ENCODE measurements at regions not wholly inside any gene's neighbourhood (a gene's known extent, or its start where the extent isn't known, plus 50 kb on each side); places are given as distances from the start of the nearest gene placed in this dataset.

DNA sequence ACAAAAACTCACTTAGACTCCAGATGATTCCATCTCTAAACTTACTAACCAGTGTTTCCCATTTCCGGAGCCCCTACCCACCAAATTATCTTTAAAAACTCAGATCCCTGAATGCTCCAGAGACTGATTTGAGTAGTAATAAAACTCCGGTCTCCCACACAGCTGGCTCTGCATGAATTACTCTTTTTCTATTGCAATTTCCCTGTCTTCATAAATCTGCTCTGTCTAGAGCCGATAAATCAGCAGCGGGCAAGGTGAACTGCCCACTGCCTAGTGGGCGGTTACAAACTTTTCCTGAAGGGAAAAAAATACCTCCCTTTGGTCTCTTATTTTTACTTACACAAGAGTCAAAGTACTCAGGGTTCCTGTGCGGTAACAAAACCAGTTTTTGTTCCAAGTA lies 624.4 kb upstream of the RORB start:
- intact Hi-C loops (cut with DNase I; ENCODE audit: low total_unique reads): no loop called here
- TF ChIP-seq CTCF (IDR thresholded peaks at IDR 0.05 in 4 of 5, conservative IDR thresholded peaks at IDR 0.05 in 1 of 5): no peak
- no peak for TF ChIP-seq POLR2A (IDR thresholded peaks at IDR 0.05)
- Histone ChIP-seq H3K4me3 (no peak overlapping the region), H3K27me3 (no peaks in the 10 kb centered on the region), H3K9me3 (no peaks in the 10 kb centered on the region), H3K4me1 (no peaks in the 10 kb centered on the region), H3K27ac (no peak overlapping the region), H3K36me3 (no peaks in the 10 kb centered on the region)
- DNase-seq (no peak), ATAC-seq (no peak)
- in situ Hi-C loops (cut with MboI; ENCODE audit: low sequenced_read_pairs in 4 of 4): no loop called here

GRCh38 chr9:73880101-73880500 lies 617.0 kb upstream of the RORB start:
- in situ Hi-C loops (cut with MboI; ENCODE audit: low sequenced_read_pairs in 4 of 4): no loop called here
- no peaks in the 10 kb centered on the region for H3K27me3 ChIP-seq
- H3K4me3 ChIP-seq: no peak overlapping the region
- no peaks in the 10 kb centered on the region for H3K9me3 ChIP-seq
- intact Hi-C loops (cut with DNase I; ENCODE audit: low total_unique reads): no loop called here
- DNase-seq (no peak), ATAC-seq (no peak)
- no peaks in the 10 kb centered on the region for H3K36me3 ChIP-seq
- no peaks in the 10 kb centered on the region for H3K4me1 ChIP-seq
- H3K27ac ChIP-seq: no peak overlapping the region
- TF ChIP-seq CTCF (IDR thresholded peaks at IDR 0.05 in 4 of 5, conservative IDR thresholded peaks at IDR 0.05 in 1 of 5) (no peak), POLR2A (IDR thresholded peaks at IDR 0.05) (no peak)

- no peaks in the 10 kb centered on the region for H3K27me3 ChIP-seq
- no peaks in the 10 kb centered on the region for H3K4me1 ChIP-seq
- no peak overlapping the region for H3K27ac ChIP-seq
- DNase-seq: no peak
- H3K36me3 ChIP-seq: no peaks in the 10 kb centered on the region
- no peak for ATAC-seq
- TF ChIP-seq CTCF (IDR thresholded peaks at IDR 0.05 in 4 of 5, conservative IDR thresholded peaks at IDR 0.05 in 1 of 5) (no peak), POLR2A (IDR thresholded peaks at IDR 0.05) (no peak)
- intact Hi-C loops (cut with DNase I; ENCODE audit: low total_unique reads) (no loop called here), in situ Hi-C loops (cut with MboI; ENCODE audit: low sequenced_read_pairs in 4 of 4) (no loop called here)
- no peaks in the 10 kb centered on the region for H3K9me3 ChIP-seq
- H3K4me3 ChIP-seq: no peak overlapping the region
Observed at GRCh38 chr9:73889023-73889422, 608.1 kb upstream of the RORB start.

DNA sequence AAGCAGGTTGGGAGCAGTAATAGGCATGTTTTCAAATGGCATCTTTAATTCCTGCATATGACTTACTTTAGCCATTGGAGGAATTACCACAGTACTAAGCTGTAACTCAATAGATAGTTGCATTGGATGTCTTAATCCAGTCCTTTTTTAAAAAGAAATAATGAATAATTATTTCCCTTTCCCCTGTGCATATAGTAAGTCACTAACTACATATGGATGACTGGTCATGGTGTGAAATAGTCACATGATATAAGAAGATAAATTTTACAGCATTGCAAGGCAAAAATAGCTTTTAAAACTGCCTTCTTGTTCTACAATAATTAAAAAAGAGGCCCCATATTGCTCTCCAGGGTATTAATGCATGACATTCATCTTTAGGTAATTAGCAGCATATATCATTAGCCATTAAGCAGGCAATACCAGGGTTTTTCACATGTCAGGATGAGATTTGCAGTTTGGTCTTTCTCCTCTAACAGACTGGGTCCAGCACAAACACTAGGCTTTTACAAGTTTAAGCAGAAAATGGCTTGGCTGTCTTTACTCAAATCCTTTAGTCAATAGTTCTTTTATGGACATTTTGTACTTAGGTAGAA lies 606.4 kb upstream of the RORB start:
- TF ChIP-seq POLR2A (IDR thresholded peaks at IDR 0.05): no peak
- TF ChIP-seq CTCF (IDR thresholded peaks at IDR 0.05 in 4 of 5, conservative IDR thresholded peaks at IDR 0.05 in 1 of 5): no peak
- no peaks in the 10 kb centered on the region for H3K27me3 ChIP-seq
- H3K36me3 ChIP-seq: no peaks in the 10 kb centered on the region
- H3K9me3 ChIP-seq: no peaks in the 10 kb centered on the region
- H3K4me1 ChIP-seq: no peaks in the 10 kb centered on the region
- ATAC-seq (no peak), DNase-seq (no peak)
- intact Hi-C loops (cut with DNase I; ENCODE audit: low total_unique reads): no loop called here
- in situ Hi-C loops (cut with MboI; ENCODE audit: low sequenced_read_pairs in 4 of 4): no loop called here
- H3K4me3 ChIP-seq: no peak overlapping the region
- H3K27ac ChIP-seq: no peak overlapping the region

DNA sequence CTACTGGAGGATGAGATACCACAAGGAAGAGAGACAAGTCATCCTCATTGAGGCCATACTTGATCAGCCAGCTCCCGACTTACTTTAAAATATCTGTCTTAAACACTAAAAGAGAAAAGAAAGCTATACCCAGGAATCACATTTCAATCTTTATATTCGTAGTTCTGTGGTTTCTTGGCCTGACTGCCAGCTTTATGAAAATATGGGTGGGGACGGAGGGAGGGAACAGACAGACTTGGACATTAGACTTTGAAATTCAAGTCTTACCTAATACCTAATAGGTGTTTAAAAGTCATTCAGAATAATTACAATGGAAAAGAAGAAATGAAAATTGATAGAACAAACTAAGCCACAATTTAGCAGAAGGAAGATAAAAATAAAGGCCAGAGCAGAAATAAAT lies 604.8 kb upstream of the RORB start:
- ATAC-seq (no peak), DNase-seq (no peak)
- Histone ChIP-seq H3K9me3 (no peaks in the 10 kb centered on the region), H3K36me3 (no peaks in the 10 kb centered on the region), H3K27me3 (no peaks in the 10 kb centered on the region), H3K4me3 (no peak overlapping the region), H3K4me1 (no peaks in the 10 kb centered on the region), H3K27ac (no peak overlapping the region)
- no peak for TF ChIP-seq CTCF (IDR thresholded peaks at IDR 0.05 in 4 of 5, conservative IDR thresholded peaks at IDR 0.05 in 1 of 5)
- TF ChIP-seq POLR2A (IDR thresholded peaks at IDR 0.05): no peak
- intact Hi-C loops (cut with DNase I; ENCODE audit: low total_unique reads): no loop called here
- in situ Hi-C loops (cut with MboI; ENCODE audit: low sequenced_read_pairs in 4 of 4): no loop called here

All from gastrocnemius medialis (tissue), 4 donors.